ENCODE measurements at regions not wholly inside any gene's neighbourhood (a gene's known extent, or its start where the extent isn't known, plus 50 kb on each side); places are given as distances from the start of the nearest gene placed in this dataset.

- WGBS, 2 donors = 40 to 45% methylated on average over 3 of the region's 3 CpGs
- ATAC-seq (ENCODE audit: low FRiP score in 2 of 2) (no peak), DNase-seq (no peak)
- no peaks in the 10 kb centered on the region for H3K27me3 ChIP-seq
- no peaks in the 10 kb centered on the region for H3K4me1 ChIP-seq
- no peak overlapping the region for H3K27ac ChIP-seq
- H3K4me3 ChIP-seq = no peak overlapping the region
- TF ChIP-seq POLR2AphosphoS5 (IDR thresholded peaks at IDR 0.05) (no peak), EP300 (IDR thresholded peaks at IDR 0.05) (no peak), CTCF (IDR thresholded peaks at IDR 0.05) (no peak), POLR2A (IDR thresholded peaks at IDR 0.05) (no peak)
- H3K36me3 ChIP-seq = no peaks in the 10 kb centered on the region
- no peaks in the 10 kb centered on the region for H3K9me3 ChIP-seq
These were observed 680.6 kb upstream of the C16orf82 start for GRCh38 chr16:26386096-26386495.

GRCh38 chr16:26391833-26392232, 674.9 kb upstream of the C16orf82 start:
- Histone ChIP-seq H3K27ac (no peak overlapping the region), H3K27me3 (no peaks in the 10 kb centered on the region), H3K4me3 (no peak overlapping the region), H3K9me3 (no peaks in the 10 kb centered on the region), H3K4me1 (no peaks in the 10 kb centered on the region), H3K36me3 (no peaks in the 10 kb centered on the region)
- ATAC-seq (ENCODE audit: low FRiP score in 2 of 2) (no peak), DNase-seq (no peak)
- TF ChIP-seq EP300 (IDR thresholded peaks at IDR 0.05) = no peak
- TF ChIP-seq CTCF (IDR thresholded peaks at IDR 0.05) = no peak
- no peak for TF ChIP-seq POLR2A (IDR thresholded peaks at IDR 0.05)
- TF ChIP-seq POLR2AphosphoS5 (IDR thresholded peaks at IDR 0.05) = no peak

- no peak overlapping the region for H3K27ac ChIP-seq
- no peak for ATAC-seq (ENCODE audit: low FRiP score in 2 of 2)
- 61 to 67% methylated on average over 5 of the region's 5 CpGs for WGBS, 2 donors
These were observed 672.3 kb upstream of the C16orf82 start for GRCh38 chr16:26394409-26394808.

GRCh38 chr16:26395700-26396099, 671.0 kb upstream of the C16orf82 start:
- WGBS, 2 donors = 83 to 91% methylated on average over 12 to 13 of the region's 13 CpGs
- Histone ChIP-seq H3K9me3 (no peaks in the 10 kb centered on the region), H3K36me3 (no peaks in the 10 kb centered on the region), H3K4me1 (no peaks in the 10 kb centered on the region), H3K4me3 (no peak overlapping the region), H3K27me3 (no peaks in the 10 kb centered on the region), H3K27ac (no peak overlapping the region)
- DNase-seq (peak in 1 of 2 donors; percentile 30), ATAC-seq (ENCODE audit: low FRiP score in 2 of 2) (no peak)
- TF ChIP-seq POLR2A (IDR thresholded peaks at IDR 0.05) (no peak), POLR2AphosphoS5 (IDR thresholded peaks at IDR 0.05) (no peak), CTCF (IDR thresholded peaks at IDR 0.05) (no peak), EP300 (IDR thresholded peaks at IDR 0.05) (no peak)

More at GRCh38 chr16:26394409-26394808, 672.3 kb upstream of the C16orf82 start:
- Histone ChIP-seq H3K9me3 (no peaks in the 10 kb centered on the region), H3K27me3 (no peaks in the 10 kb centered on the region), H3K4me1 (no peaks in the 10 kb centered on the region), H3K4me3 (no peak overlapping the region), H3K36me3 (no peaks in the 10 kb centered on the region)
- TF ChIP-seq EP300 (IDR thresholded peaks at IDR 0.05) (no peak), POLR2A (IDR thresholded peaks at IDR 0.05) (no peak), CTCF (IDR thresholded peaks at IDR 0.05) (no peak), POLR2AphosphoS5 (IDR thresholded peaks at IDR 0.05) (no peak)
- no peak for DNase-seq

- no peaks in the 10 kb centered on the region for H3K36me3 ChIP-seq
- ATAC-seq (ENCODE audit: low FRiP score in 2 of 2) = no peak
- 41 to 67% methylated on average over 3 of the region's 3 CpGs for WGBS, 2 donors
- H3K27me3 ChIP-seq = no peaks in the 10 kb centered on the region
- no peaks in the 10 kb centered on the region for H3K4me1 ChIP-seq
- H3K27ac ChIP-seq = no peak overlapping the region
- DNase-seq = no peak
- TF ChIP-seq POLR2A (IDR thresholded peaks at IDR 0.05) = no peak
- no peak for TF ChIP-seq EP300 (IDR thresholded peaks at IDR 0.05)
- TF ChIP-seq CTCF (IDR thresholded peaks at IDR 0.05) = no peak
- TF ChIP-seq POLR2AphosphoS5 (IDR thresholded peaks at IDR 0.05) = no peak
- H3K9me3 ChIP-seq = no peaks in the 10 kb centered on the region
- no peak overlapping the region for H3K4me3 ChIP-seq
These were observed 670.1 kb upstream of the C16orf82 start for GRCh38 chr16:26396511-26397235.

Measured in upper lobe of left lung (tissue), 6 donors.